ENCODE measurements at regions not wholly inside any gene's neighbourhood (a gene's known extent, or its start where the extent isn't known, plus 50 kb on each side); places are given as distances from the start of the nearest gene placed in this dataset.

- H3K4me1 Mint-ChIP-seq = no peaks in the 10 kb centered on the region
- Histone ChIP-seq H3K9me3 (ENCODE audit: control extremely low read depth in 1 of 3, control insufficient read depth in 2 of 3, insufficient read depth in 1 of 3, low read length in 2 of 3) (no peaks in the 10 kb centered on the region), H3K4me2 (replicated peaks; ENCODE audit: low read depth, low read length, poor library complexity, severe bottlenecking) (no peak overlapping the region), H3K4me1 (ENCODE audit: control insufficient read depth in 2 of 2, insufficient read depth in 2 of 2, low read length in 2 of 2) (no peaks in the 10 kb centered on the region), H3K27ac (ENCODE audit: low read length in 2 of 2) (no peak overlapping the region), H2AFZ (ENCODE audit: insufficient read depth, low read depth, low read length, poor library complexity, severe bottlenecking) (no peak overlapping the region), H3K36me3 (replicated peaks in 1 of 2; ENCODE audit: control extremely low read depth in 1 of 2, control insufficient read depth in 1 of 2, extremely low read depth in 1 of 2, insufficient read depth in 2 of 2, low read length in 1 of 2) (no peaks in the 10 kb centered on the region), H4K20me1 (ENCODE audit: control insufficient read depth, insufficient read depth, low read length, poor library complexity, severe bottlenecking) (no peaks in the 10 kb centered on the region), H3K27me3 (replicated peaks in 1 of 4; ENCODE audit: control extremely low read depth in 1 of 4, control insufficient read depth in 3 of 4, insufficient read depth in 4 of 4, low read length in 3 of 4) (no peaks in the 10 kb centered on the region), H3K9ac (ENCODE audit: low read length) (no peak overlapping the region), H3K4me3 (ENCODE audit: control extremely low read depth in 1 of 5, extremely low read depth in 1 of 5, insufficient read depth in 1 of 5, low read depth in 2 of 5, low read length in 4 of 5) (no peak overlapping the region), H3K79me2 (ENCODE audit: control insufficient read depth, insufficient read depth, low read length) (no peaks in the 10 kb centered on the region)
- CTCF ChIA-PET = no interaction called here
- peaks cover 20% of the 10 kb centered on the region for H3K27me3 Mint-ChIP-seq
- ATAC-seq (ENCODE audit: low read depth) (no peak), DNase-seq (no peak)
- WGBS (ENCODE audit: insufficient coverage) = 73% methylated on average over 3 of the region's 6 CpGs
- POLR2A ChIA-PET = no interaction called here
- intact Hi-C loops (cut with micrococcal nuclease) = no loop called here
- H3K27ac Mint-ChIP-seq = no peak overlapping the region
- no peak for TF ChIP-seq CTCF (IDR thresholded peaks at IDR 0.05)
- no peak for TF ChIP-seq EZH2 (IDR thresholded peaks at IDR 0.05; ENCODE audit: borderline replicate concordance, insufficient read depth, low read depth, low read length, poor library complexity, severe bottlenecking)
- no peak overlapping the region for H3K4me3 Mint-ChIP-seq
- H3K9me3 Mint-ChIP-seq (ENCODE audit: insufficient read depth) = no peaks in the 10 kb centered on the region
These were observed 1404.8 kb downstream of the TBC1D22A start for GRCh38 chr22:48167238-48167637.

- intact Hi-C loops (cut with micrococcal nuclease) = no loop called here
These were observed 1398.8 kb downstream of the TBC1D22A start for GRCh38 chr22:48161298-48161697.

More at GRCh38 chr22:48161298-48161697, 1398.8 kb downstream of the TBC1D22A start:
- ChIA-PET POLR2A (no interaction called here), CTCF (no interaction called here)
- Histone ChIP-seq H3K79me2 (ENCODE audit: control insufficient read depth, insufficient read depth, low read length) (no peaks in the 10 kb centered on the region), H4K20me1 (ENCODE audit: control insufficient read depth, insufficient read depth, low read length, poor library complexity, severe bottlenecking) (no peaks in the 10 kb centered on the region), H2AFZ (ENCODE audit: insufficient read depth, low read depth, low read length, poor library complexity, severe bottlenecking) (no peak overlapping the region), H3K4me1 (ENCODE audit: control insufficient read depth in 2 of 2, insufficient read depth in 2 of 2, low read length in 2 of 2) (no peaks in the 10 kb centered on the region), H3K36me3 (replicated peaks in 1 of 2; ENCODE audit: control extremely low read depth in 1 of 2, control insufficient read depth in 1 of 2, extremely low read depth in 1 of 2, insufficient read depth in 2 of 2, low read length in 1 of 2) (no peaks in the 10 kb centered on the region), H3K9ac (ENCODE audit: low read length) (no peak overlapping the region), H3K9me3 (ENCODE audit: control extremely low read depth in 1 of 3, control insufficient read depth in 2 of 3, insufficient read depth in 1 of 3, low read length in 2 of 3) (no peaks in the 10 kb centered on the region), H3K4me3 (ENCODE audit: control extremely low read depth in 1 of 5, extremely low read depth in 1 of 5, insufficient read depth in 1 of 5, low read depth in 2 of 5, low read length in 4 of 5) (no peak overlapping the region), H3K27ac (ENCODE audit: low read length in 2 of 2) (no peak overlapping the region), H3K4me2 (replicated peaks; ENCODE audit: low read depth, low read length, poor library complexity, severe bottlenecking) (no peak overlapping the region), H3K27me3 (replicated peaks in 1 of 4; ENCODE audit: control extremely low read depth in 1 of 4, control insufficient read depth in 3 of 4, insufficient read depth in 4 of 4, low read length in 3 of 4) (no peaks in the 10 kb centered on the region)
- H3K4me3 Mint-ChIP-seq = no peak overlapping the region
- H3K4me1 Mint-ChIP-seq = no peaks in the 10 kb centered on the region
- TF ChIP-seq EZH2 (IDR thresholded peaks at IDR 0.05; ENCODE audit: borderline replicate concordance, insufficient read depth, low read depth, low read length, poor library complexity, severe bottlenecking) (no peak), CTCF (IDR thresholded peaks at IDR 0.05) (no peak)
- no peaks in the 10 kb centered on the region for H3K9me3 Mint-ChIP-seq (ENCODE audit: insufficient read depth)
- no peak overlapping the region for H3K27ac Mint-ChIP-seq
- H3K27me3 Mint-ChIP-seq = peaks cover 15% of the 10 kb centered on the region
- DNase-seq (no peak), ATAC-seq (ENCODE audit: low read depth) (no peak)
- WGBS (ENCODE audit: insufficient coverage) = 84% methylated on average over 2 of the region's 4 CpGs
